ENCODE measurements at regions not wholly inside any gene's neighbourhood (a gene's known extent, or its start where the extent isn't known, plus 50 kb on each side); places are given as distances from the start of the nearest gene placed in this dataset.

GRCh38 chr5:174282391-174282790 lies 236.9 kb downstream of the NSG2 start:
- no peak for TF ChIP-seq PATZ1 (CRISPR knock-in tag; IDR thresholded peaks at IDR 0.05; ENCODE audit: borderline replicate concordance)
- TF ChIP-seq ZC3H10 (CRISPR knock-in tag; IDR thresholded peaks at IDR 0.05), result no peak
- no peak for TF ChIP-seq ZNF70 (CRISPR knock-in tag; IDR thresholded peaks at IDR 0.05)
- no peak for TF ChIP-seq ISL1 (CRISPR knock-in tag; IDR thresholded peaks at IDR 0.05)
- no peak for TF ChIP-seq TOX (CRISPR knock-in tag; IDR thresholded peaks at IDR 0.05; ENCODE audit: borderline replicate concordance)
- TF ChIP-seq SNAI2 (CRISPR knock-in tag; IDR thresholded peaks at IDR 0.05), result no peak
- no peak for TF ChIP-seq OSR1 (CRISPR knock-in tag; IDR thresholded peaks at IDR 0.05)
- TF ChIP-seq POU6F1 (CRISPR knock-in tag; IDR thresholded peaks at IDR 0.05; ENCODE audit: borderline replicate concordance, low read depth), result no peak
- no peak for TF ChIP-seq CSDC2 (CRISPR knock-in tag; IDR thresholded peaks at IDR 0.05)
- TF ChIP-seq ZFP3 (CRISPR knock-in tag; IDR thresholded peaks at IDR 0.05), result no peak
- no peak for TF ChIP-seq ZNF8 (CRISPR knock-in tag; IDR thresholded peaks at IDR 0.05)
- TF ChIP-seq TSHZ2 (CRISPR knock-in tag; IDR thresholded peaks at IDR 0.05), result no peak
- no peak for ATAC-seq

GRCh38 chr5:174283211-174284005 lies 237.9 kb downstream of the NSG2 start:
- ATAC-seq, result no peak
- TF ChIP-seq GLIS3 (CRISPR knock-in tag; IDR thresholded peaks at IDR 0.05) (no peak), ZNF70 (CRISPR knock-in tag; IDR thresholded peaks at IDR 0.05) (no peak), ZC3H10 (CRISPR knock-in tag; IDR thresholded peaks at IDR 0.05) (no peak), TOX (CRISPR knock-in tag; IDR thresholded peaks at IDR 0.05; ENCODE audit: borderline replicate concordance) (no peak), SNAI2 (CRISPR knock-in tag; IDR thresholded peaks at IDR 0.05) (no peak)

GRCh38 chr5:174284873-174285272 lies 239.4 kb downstream of the NSG2 start:
- no peak for ATAC-seq
- TF ChIP-seq PPARA (CRISPR knock-in tag; IDR thresholded peaks at IDR 0.05; ENCODE audit: borderline replicate concordance) (no peak), TCF4 (CRISPR knock-in tag; IDR thresholded peaks at IDR 0.05; ENCODE audit: borderline replicate concordance) (no peak), TOX (CRISPR knock-in tag; IDR thresholded peaks at IDR 0.05; ENCODE audit: borderline replicate concordance) (no peak), CSDC2 (CRISPR knock-in tag; IDR thresholded peaks at IDR 0.05) (no peak), CREB5 (CRISPR knock-in tag; IDR thresholded peaks at IDR 0.05; ENCODE audit: low read depth) (no peak), ZNF70 (CRISPR knock-in tag; IDR thresholded peaks at IDR 0.05) (no peak), POU6F1 (CRISPR knock-in tag; IDR thresholded peaks at IDR 0.05; ENCODE audit: borderline replicate concordance, low read depth) (no peak)

- TF ChIP-seq ZFP30 (CRISPR knock-in tag; IDR thresholded peaks at IDR 0.05), result no peak
- TF ChIP-seq TCF4 (CRISPR knock-in tag; IDR thresholded peaks at IDR 0.05; ENCODE audit: borderline replicate concordance), result no peak
- no peak for TF ChIP-seq CSDC2 (CRISPR knock-in tag; IDR thresholded peaks at IDR 0.05)
- TF ChIP-seq POU6F1 (CRISPR knock-in tag; IDR thresholded peaks at IDR 0.05; ENCODE audit: borderline replicate concordance, low read depth), result no peak
- TF ChIP-seq TOX (CRISPR knock-in tag; IDR thresholded peaks at IDR 0.05; ENCODE audit: borderline replicate concordance), result no peak
- no peak for TF ChIP-seq RARB (CRISPR knock-in tag; IDR thresholded peaks at IDR 0.05)
- no peak for TF ChIP-seq GLIS3 (CRISPR knock-in tag; IDR thresholded peaks at IDR 0.05)
- no peak for ATAC-seq
Observed at GRCh38 chr5:174287761-174288160, 242.3 kb downstream of the NSG2 start.

Measured in SK-N-SH treated with all-trans-retinoic acid at 6 μM for 48 hours (cell line).